GM10847 (cell line): ENCODE measurements at regions not wholly inside any gene's neighbourhood (a gene's known extent, or its start where the extent isn't known, plus 50 kb on each side); places are given as distances from the start of the nearest gene placed in this dataset.

Experiments
- POLR2A ChIP-seq: IDR thresholded peaks from 2 replicates; pipeline ENCODE4 v1.6.1; 2011; ENCODE audit not compliant: insufficient read length; ENCODE audit errors: extremely low read depth

DNA sequence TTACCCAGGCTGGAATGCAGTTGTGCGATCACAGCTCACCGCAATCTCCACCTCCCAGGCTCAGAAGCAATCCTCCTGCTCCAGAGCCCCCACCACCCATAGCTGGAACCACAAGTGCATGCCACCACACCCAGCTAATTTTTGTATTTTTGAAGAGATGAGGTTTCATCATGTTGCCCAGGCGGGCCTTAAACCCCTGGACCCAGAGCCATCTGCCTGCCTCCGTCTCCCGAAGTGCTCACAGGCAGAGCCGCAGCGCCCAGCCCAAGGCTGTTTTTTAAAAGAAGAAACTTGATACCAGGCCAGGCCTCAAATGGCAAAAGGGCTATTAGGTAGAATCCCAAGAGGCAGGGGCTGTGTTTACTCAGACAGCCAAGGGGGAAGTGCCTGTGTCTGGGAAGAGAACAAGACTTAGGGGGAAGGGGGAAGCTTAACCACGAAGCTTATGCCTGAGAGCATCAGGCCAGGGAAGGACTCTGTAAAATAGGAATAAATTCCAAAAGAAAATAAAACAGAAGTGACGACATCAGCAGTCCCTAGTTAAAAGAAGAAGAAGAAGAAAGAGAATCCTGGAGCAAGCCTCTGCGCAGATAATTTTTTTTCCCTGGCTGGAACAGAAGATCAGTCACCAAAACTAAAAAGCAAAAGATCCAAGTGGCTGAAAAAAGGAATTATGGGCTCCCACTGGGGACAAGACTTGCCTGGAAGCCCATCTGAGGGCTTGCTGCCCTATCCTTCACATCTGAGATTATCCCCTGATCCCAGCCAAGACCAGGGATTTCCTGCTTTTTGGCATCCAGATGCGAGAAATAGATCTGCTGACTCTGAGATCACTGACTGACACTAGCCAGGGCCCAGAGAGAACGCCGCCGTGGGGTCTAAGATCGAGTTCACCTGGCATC lies 170.5 kb downstream of the NDUFA12 start:
- TF ChIP-seq POLR2A, result no peak

GRCh38 chr12:94832105-94832504 lies 171.4 kb downstream of the NDUFA12 start:
- TF ChIP-seq POLR2A, result no peak

GRCh38 chr12:94831081-94831751 lies 172.3 kb downstream of the NDUFA12 start:
- no peak for TF ChIP-seq POLR2A

DNA sequence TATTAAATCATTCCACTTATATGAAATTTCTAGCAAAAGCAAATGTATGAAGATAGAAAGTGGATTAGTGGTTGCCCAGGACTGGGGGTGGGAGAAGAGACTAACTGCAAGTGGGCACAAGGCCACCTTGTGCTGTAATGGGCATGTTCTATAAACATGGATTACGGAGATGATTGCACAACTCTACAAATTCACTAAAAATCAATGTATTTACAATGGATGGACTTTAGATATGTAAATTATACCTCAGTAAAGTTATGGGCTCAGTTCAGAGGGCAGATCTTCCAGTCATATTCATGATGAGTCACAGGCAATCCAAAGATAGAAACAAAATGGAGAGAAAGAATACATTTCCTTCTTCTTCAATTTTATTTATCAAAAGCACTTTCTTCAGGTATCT lies 173.9 kb downstream of the NDUFA12 start:
- TF ChIP-seq POLR2A, result no peak

GRCh38 chr12:94819011-94819410 lies 168.7 kb upstream of the TMCC3 start:
- TF ChIP-seq POLR2A, result no peak

GRCh38 chr12:94817695-94818075 lies 167.3 kb upstream of the TMCC3 start:
- no peak for TF ChIP-seq POLR2A

DNA sequence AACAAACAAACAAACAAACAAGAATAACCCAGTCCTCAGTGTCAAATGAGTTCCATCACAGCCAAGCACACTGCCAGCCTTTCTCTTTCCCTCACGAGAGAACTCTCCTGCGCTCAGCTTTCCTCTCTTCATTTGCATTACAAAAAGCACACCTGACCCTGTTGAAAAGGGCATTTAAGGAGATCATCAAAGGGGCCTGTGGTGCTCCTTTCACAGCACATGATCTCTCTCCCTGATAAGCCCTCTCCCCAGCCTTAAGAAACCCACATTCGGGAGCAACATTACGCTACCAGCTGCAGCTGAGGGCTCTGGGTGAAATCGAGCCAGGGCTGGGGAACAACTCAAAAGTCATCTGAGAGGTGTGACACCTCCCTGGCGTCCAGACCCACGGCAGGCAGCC lies 165.6 kb upstream of the TMCC3 start:
- TF ChIP-seq POLR2A, result no peak

DNA sequence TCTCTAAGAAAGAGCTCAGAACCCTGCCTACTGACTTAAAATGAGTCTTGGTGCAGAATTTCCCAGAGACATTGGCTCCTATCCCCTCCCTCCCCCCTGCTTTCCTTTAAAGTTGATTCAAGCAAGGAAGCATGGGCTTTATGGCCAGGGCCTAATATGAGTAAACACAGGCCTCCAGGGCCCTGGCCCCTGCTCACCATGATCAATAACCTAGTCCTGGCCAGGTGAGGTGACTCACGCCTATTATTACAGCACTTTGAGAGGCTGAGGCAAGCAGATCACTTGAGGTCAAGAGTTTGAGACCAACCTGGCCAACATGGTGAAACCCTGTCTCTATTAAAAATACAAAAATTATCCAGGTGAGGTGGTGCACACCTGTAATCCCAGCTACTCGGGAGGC lies 165.1 kb upstream of the TMCC3 start:
- TF ChIP-seq POLR2A, result no peak

DNA sequence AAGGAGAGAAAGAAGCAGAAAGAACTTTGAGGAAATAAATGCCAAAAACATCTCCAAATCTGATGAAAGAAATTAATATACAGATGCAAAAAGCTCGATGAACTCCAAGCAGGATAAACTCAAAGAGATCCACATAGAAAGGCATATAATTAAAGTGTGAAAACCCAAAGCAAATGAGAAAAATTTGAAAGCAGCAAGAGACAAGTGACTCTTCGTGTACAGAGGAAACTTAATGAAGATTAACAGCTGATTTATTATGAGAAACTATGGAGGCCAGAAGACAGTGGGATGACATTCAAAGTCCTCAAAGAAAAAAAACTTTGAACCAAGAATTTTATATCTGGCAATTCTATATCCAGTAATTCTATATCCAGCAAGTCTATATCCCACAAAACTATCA lies 163.0 kb upstream of the TMCC3 start:
- TF ChIP-seq POLR2A, result no peak

- no peak for TF ChIP-seq POLR2A
These were observed 162.0 kb upstream of the TMCC3 start for GRCh38 chr12:94812345-94812744.

- no peak for TF ChIP-seq POLR2A
These were observed 161.3 kb upstream of the TMCC3 start for GRCh38 chr12:94811611-94812010.

DNA sequence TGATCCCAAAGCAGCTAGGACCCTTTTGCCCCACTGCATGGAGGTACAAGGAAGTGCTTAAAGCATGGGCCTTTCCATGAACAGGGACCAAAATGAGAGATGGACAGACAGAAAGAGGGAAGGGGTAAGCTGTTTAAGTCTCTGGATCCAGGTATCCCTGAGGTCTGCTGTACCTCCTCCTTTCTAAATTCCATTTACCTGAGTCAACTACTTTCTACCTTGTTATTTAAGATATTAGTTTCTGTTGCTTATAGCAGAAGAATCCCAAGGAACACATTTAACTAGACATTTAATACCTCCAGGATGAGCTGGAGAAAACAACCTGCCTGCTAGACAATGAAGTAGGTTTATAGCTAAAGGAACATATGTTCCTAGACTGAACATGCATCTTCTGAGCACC lies 157.6 kb upstream of the TMCC3 start:
- no peak for TF ChIP-seq POLR2A

DNA sequence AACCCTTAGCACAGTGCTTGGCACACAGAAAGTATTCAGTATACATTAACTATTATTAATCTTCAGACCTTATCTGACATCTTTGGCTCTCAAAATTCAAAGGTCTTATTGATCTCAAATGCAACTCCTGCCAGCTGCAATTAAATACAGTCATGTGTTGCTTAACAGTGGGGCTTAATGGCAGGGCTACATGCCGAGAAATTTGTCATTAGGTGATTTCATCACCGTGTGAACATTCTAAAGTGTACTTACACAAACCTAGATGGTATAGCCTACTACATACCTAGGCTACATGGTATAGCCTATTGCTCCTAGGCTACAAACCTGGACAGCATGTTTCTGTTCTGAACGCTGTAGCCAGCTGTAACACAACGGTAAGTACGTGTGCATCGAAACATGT lies 156.3 kb upstream of the TMCC3 start:
- TF ChIP-seq POLR2A, result no peak

GRCh38 chr12:94805749-94806529 lies 155.6 kb upstream of the TMCC3 start:
- no peak for TF ChIP-seq POLR2A

DNA sequence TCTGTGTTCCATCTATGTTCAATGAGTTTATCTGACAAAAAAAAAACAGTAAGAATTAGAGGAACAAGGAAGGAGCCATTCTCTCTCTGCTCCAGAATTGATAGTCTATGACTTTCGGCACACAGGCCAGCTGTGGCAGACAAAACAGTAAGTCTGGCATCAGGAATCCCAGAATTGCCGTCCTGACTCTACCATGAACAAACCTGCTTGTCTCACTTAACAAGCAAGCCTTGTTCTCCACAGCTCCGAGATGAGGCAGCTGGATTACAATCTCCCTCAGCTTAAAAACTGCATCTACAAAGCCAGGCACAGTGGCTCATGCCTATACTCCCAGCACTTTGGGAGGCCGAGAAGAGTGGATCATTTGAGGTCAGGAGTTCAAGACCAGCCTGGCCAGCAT lies 153.6 kb upstream of the TMCC3 start:
- no peak for TF ChIP-seq POLR2A

GRCh38 chr12:94802796-94803195 lies 152.4 kb upstream of the TMCC3 start:
- no peak for TF ChIP-seq POLR2A
